K562 (cell line): ENCODE measurements at regions not wholly inside any gene's neighbourhood (a gene's known extent, or its start where the extent isn't known, plus 50 kb on each side); places are given as distances from the start of the nearest gene placed in this dataset.

Experiments used
- ATAC-seq: fragments of 200-7000 bp; cut with Tn5 transposase; 3 replicates; pipeline ENCODE4 v1.9.1; 2020; ENCODE audit warnings: moderate library complexity
- BruUV-seq: library from RNA; stranded (reverse); fragments of 400-500 nt; replicated peaks from 2 replicates; lab custom pipeline; 2021; lab: Mats Ljungman, UMichigan
- CTCF ChIA-PET: fragments of 300-600 bp; formaldehyde crosslinking; extraction: SDS; loops from one replicate; lab custom pipeline; 2021; ENCODE audit warnings: low intra/inter-chr PET ratio; lab: Yijun Ruan, JAX
- POLR2A ChIA-PET: fragments of 300-600, 350-650 bp; sonication (Branson Sonifier 250); formaldehyde crosslinking; extraction: SDS; loops from one replicate; lab custom pipeline; 2021; ENCODE audit warnings: antibody characterized with exemption, inconsistent platforms; lab: Yijun Ruan, JAX
- DNase-seq, 4 experiments: peaks; one replicate each; pipeline versions ENCODE4 v3.0.0 to v3.0.0-alpha.2; 2011 to 2018; ENCODE audit warnings: low spot score in 3 of 4, mixed read lengths in 3 of 4; ENCODE audit errors: extremely low read depth in 1 of 4
- FAIRE-seq: peaks from 2 replicates; lab custom pipeline; 2011; peaks lifted over from hg19 to GRCh38; lab: Jason Lieb, UNC
- H2AFZ ChIP-seq: 2 replicates; pipeline ENCODE4 v1.6.0; 2011; ENCODE audit warnings: low read depth, low read length, control low read depth, inconsistent platforms
- H3K27ac ChIP-seq: fragments of 200-600 bp; 3 replicates; pipeline ENCODE4 v1.8.0; 2011; ENCODE audit warnings: low read depth, mild to moderate bottlenecking, control low read depth, inconsistent platforms, low read length, moderate library complexity, mixed read lengths; ENCODE audit errors: extremely low read depth
- H3K27me3 ChIP-seq, 2 experiments: fragments of 300-600 bp in 1 of 2; 2 replicates in 1 of 2; 3 replicates in 1 of 2; pipeline versions ENCODE4 v1.6.0 to v1.8.0; 2011; ENCODE audit warnings: inconsistent platforms in 2 of 2, low read length in 2 of 2, mild to moderate bottlenecking in 1 of 2, mixed read lengths in 1 of 2, moderate library complexity in 1 of 2; ENCODE audit not compliant: control insufficient read depth in 2 of 2, insufficient read depth in 2 of 2
- H3K36me3 ChIP-seq: fragments of 300-600 bp; 3 replicates; pipeline ENCODE4 v1.8.0; 2011; ENCODE audit warnings: mild to moderate bottlenecking, low read length, inconsistent platforms; ENCODE audit not compliant: control insufficient read depth, insufficient read depth
- H3K4me1 ChIP-seq, 2 experiments: fragments of 200-600 bp in 1 of 2; replicated peaks in 1 of 2; 2 replicates in 1 of 2; 3 replicates in 1 of 2; pipeline versions ENCODE4 v1.5.1 to v1.8.0; 2011; ENCODE audit warnings: inconsistent platforms in 2 of 2, low read length in 2 of 2, mild to moderate bottlenecking in 1 of 2, mixed read lengths in 1 of 2, moderate library complexity in 1 of 2; ENCODE audit not compliant: control insufficient read depth in 2 of 2, insufficient read depth in 2 of 2
- H3K4me2 ChIP-seq: 2 replicates; pipeline ENCODE4 v1.6.1; 2011; ENCODE audit warnings: low read length, control low read depth, inconsistent platforms, mixed read lengths; ENCODE audit not compliant: insufficient read depth
- H3K4me3 ChIP-seq: fragments of 200-600 bp; sonication (generic), shearing (Covaris generic); 2 replicates; pipeline ENCODE4 v1.5.1; 2016; ENCODE audit warnings: control low read depth, inconsistent platforms
- H3K79me2 ChIP-seq: fragments of 200-600 bp; 3 replicates; pipeline ENCODE4 v1.8.0; 2011; ENCODE audit warnings: low read length, inconsistent platforms; ENCODE audit not compliant: control insufficient read depth, insufficient read depth
- H3K9ac ChIP-seq, 2 experiments: 2 replicates each; pipeline versions ENCODE4 v1.6.0 to v1.6.1; 2011; ENCODE audit warnings: low read depth in 2 of 2, low read length in 2 of 2, control low read depth in 1 of 2, inconsistent platforms in 1 of 2, mild to moderate bottlenecking in 1 of 2, mixed read lengths in 1 of 2; ENCODE audit not compliant: insufficient read depth in 1 of 2
- H3K9me1 ChIP-seq: one replicate; pipeline ENCODE4 v1.6.0; 2011; ENCODE audit warnings: inconsistent platforms, mild to moderate bottlenecking, low read length, moderate library complexity; ENCODE audit not compliant: control insufficient read depth, insufficient read depth
- H3K9me3 ChIP-seq: replicated peaks from 2 replicates; pipeline ENCODE4 v1.5.1; 2011; ENCODE audit warnings: low read depth, low read length, inconsistent platforms; ENCODE audit not compliant: control insufficient read depth, insufficient read depth
- H4K20me1 ChIP-seq: replicated peaks from 2 replicates; pipeline ENCODE4 v1.6.1; 2011; ENCODE audit warnings: low read length, inconsistent platforms, mixed read lengths; ENCODE audit not compliant: control insufficient read depth, insufficient read depth
- L3MBTL2 ChIP-seq: fragments of 450-650 bp; IDR thresholded peaks from 2 replicates; pipeline ENCODE4 v1.6.1; 2016; ENCODE audit warnings: mild to moderate bottlenecking, moderate library complexity
- MAFF ChIP-seq: IDR thresholded peaks from 2 replicates; pipeline ENCODE4 v1.6.1; 2012; ENCODE audit warnings: low read length, improper control_type of control experiment
- MCM2 ChIP-seq: fragments of 450-650 bp; IDR thresholded peaks from 2 replicates; pipeline ENCODE4 v1.6.1; 2017; ENCODE audit warnings: low read depth, mild to moderate bottlenecking
- NFIX ChIP-seq: fragments of 250-450 bp; sonication (Bioruptor Pico); IDR thresholded peaks from 2 replicates; pipeline ENCODE4 v1.4.0; 2020; ENCODE audit warnings: low read depth, mild to moderate bottlenecking, moderate library complexity
- RBM34 ChIP-seq: fragments of 200-400 bp; formaldehyde crosslinking; IDR thresholded peaks from 2 replicates; pipeline ENCODE4 v1.6.1; 2018; ENCODE audit warnings: low read length, borderline replicate concordance; ENCODE audit not compliant: insufficient read depth
- SRSF9 ChIP-seq: fragments of 200-400 bp; formaldehyde crosslinking; IDR thresholded peaks from 2 replicates; pipeline ENCODE4 v1.6.1; 2017; ENCODE audit warnings: low read depth, low read length, borderline replicate concordance
- TCF7L2 ChIP-seq: fragments of 150-350 bp; IDR thresholded peaks from 2 replicates; pipeline ENCODE4 v1.6.1; 2016; ENCODE audit warnings: low read depth, mild to moderate bottlenecking, low read length, moderate library complexity
- ZZZ3 ChIP-seq: fragments of 450-650 bp; IDR thresholded peaks from 2 replicates; pipeline ENCODE4 v1.6.1; 2016; ENCODE audit warnings: antibody characterized with exemption, mild to moderate bottlenecking, moderate library complexity
- WGBS: fragments of 100-300 bp; shearing (Covaris generic); methylation state at CpG from one replicate; pipeline ENCODE4 v1.1.6; 2016; ENCODE audit warnings: low coverage, mixed read lengths; ENCODE audit not compliant: insufficient coverage; ENCODE audit errors: missing lambda C conversion rate; 5-methylcytosine and 5-hydroxymethylcytosine counted together
- in situ Hi-C: fragments of 300-500 bp; cut with MboI; formaldehyde crosslinking; loops from 4 replicates; pipeline ENCODE4 v1.15.0; 2018; ENCODE audit warnings: inconsistent platforms, mixed read lengths
- intact Hi-C: fragments of 100-400 bp; cut with micrococcal nuclease; formaldehyde crosslinking; loops from 2 replicates; pipeline ENCODE4 v1.14.2; 2022
- TF ChIP-seq, protein P1 (sequence below), 2 experiments: fragments of 450-650 bp in 1 of 2; sonication (generic) in 1 of 2; formaldehyde crosslinking in 1 of 2; IDR thresholded peaks in 1 of 2; conservative IDR thresholded peaks in 1 of 2; 2 replicates each; pipeline versions ENCODE4 v1.6.1 to v1.8.1; 2016 to 2023; ENCODE audit warnings: mild to moderate bottlenecking in 2 of 2, moderate library complexity in 2 of 2, inconsistent platforms in 1 of 2, missing genetic modification reagents in 1 of 2
- TF ChIP-seq, protein P2 (sequence below): fragments of 450-650 bp; IDR thresholded peaks from 2 replicates; pipeline ENCODE4 v1.7.1; 2018; ENCODE audit warnings: mild to moderate bottlenecking, low read depth; ENCODE audit not compliant: partially characterized antibody
- TF ChIP-seq, protein P3 (sequence below): fragments of 250-450 bp; sonication (Bioruptor Pico); IDR thresholded peaks from 2 replicates; pipeline ENCODE4 v1.8.0; 2021; ENCODE audit warnings: mild to moderate bottlenecking, moderate library complexity
- TF ChIP-seq, protein P4 (sequence below), 2 experiments: IDR thresholded peaks in 1 of 2; conservative IDR thresholded peaks in 1 of 2; 2 replicates each; pipeline ENCODE4 v1.6.1; 2016; ENCODE audit warnings: low read depth in 2 of 2, mild to moderate bottlenecking in 1 of 2, missing compliant biosample characterization in 1 of 2, missing genetic modification characterization in 1 of 2, moderate library complexity in 1 of 2

DNA sequence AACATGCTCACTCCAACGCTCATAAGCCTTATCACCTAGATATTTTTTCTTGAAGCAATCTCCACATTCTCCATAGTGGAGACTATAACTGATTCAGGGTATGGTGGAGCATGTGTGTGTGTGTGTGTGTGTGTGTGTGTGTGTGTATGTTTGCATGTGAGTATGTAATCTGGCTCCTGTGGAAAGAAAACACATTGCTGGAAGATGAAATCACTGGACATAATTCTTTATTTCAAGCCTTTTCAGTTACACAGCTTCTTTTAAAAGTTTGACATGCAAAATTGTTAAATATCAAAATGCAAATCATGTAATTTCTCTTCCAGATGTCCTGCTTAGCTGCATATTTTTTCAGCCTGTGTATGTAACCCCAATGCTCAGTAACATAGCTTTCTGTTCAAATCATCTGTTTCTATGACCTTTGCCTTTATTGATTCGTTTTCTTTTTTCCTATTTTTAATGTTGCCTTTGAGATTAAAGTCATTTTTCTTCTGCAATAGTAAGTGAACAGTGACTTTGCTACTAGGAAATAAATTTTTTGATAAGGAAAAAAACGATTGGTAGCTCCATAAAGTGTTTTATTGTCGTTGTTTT, 80.5 kb upstream of the BTG1 start:
- Histone ChIP-seq H3K4me3 (no peak overlapping the region), H3K27ac (no peak overlapping the region), H4K20me1 (no peaks in the 10 kb centered on the region), H3K79me2 (no peaks in the 10 kb centered on the region), H2AFZ (no peak overlapping the region), H3K9me3 (no peaks in the 10 kb centered on the region), H3K36me3 (no peaks in the 10 kb centered on the region), H3K9ac (no peak overlapping the region), H3K4me1 (peaks cover 5 to 8% of the 10 kb centered on the region in 2 experiments; a peak in 3 of 5 replicates), H3K4me2 (no peak overlapping the region), H3K9me1 (no peaks in the 10 kb centered on the region), H3K27me3 (no peaks in the 10 kb centered on the region)
- WGBS = 44% methylated on average over 4 of the region's 4 CpGs
- CTCF ChIA-PET = no interaction called here
- FAIRE-seq (no peak), ATAC-seq (no peak), DNase-seq (no peak)
- POLR2A ChIA-PET = interaction anchor here (0.7 to 1.1 kb wide), 3 partner anchors 8 to 54 kb away, joined by 3 read pairs; no protein-coding TSS in a partner anchor
- no TSS peak for BruUV-seq
- intact Hi-C loops (no loop called here), in situ Hi-C loops (no loop called here)
- TF ChIP-seq RBM34 (no peak), SRSF9 (no peak), MAFF (no peak), TCF7L2 (no peak), L3MBTL2 (no peak), NFIX (no peak), MCM2 (no peak), ZZZ3 (no peak)
- TF ChIP-seq, protein P1, sequence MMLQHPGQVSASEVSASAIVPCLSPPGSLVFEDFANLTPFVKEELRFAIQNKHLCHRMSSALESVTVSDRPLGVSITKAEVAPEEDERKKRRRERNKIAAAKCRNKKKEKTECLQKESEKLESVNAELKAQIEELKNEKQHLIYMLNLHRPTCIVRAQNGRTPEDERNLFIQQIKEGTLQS (IDR thresholded peaks at IDR 0.05) = no peak
- TF ChIP-seq, protein P1 (CRISPR knock-in tag; conservative IDR thresholded peaks at IDR 0.05) = no peak
- TF ChIP-seq, protein P2, sequence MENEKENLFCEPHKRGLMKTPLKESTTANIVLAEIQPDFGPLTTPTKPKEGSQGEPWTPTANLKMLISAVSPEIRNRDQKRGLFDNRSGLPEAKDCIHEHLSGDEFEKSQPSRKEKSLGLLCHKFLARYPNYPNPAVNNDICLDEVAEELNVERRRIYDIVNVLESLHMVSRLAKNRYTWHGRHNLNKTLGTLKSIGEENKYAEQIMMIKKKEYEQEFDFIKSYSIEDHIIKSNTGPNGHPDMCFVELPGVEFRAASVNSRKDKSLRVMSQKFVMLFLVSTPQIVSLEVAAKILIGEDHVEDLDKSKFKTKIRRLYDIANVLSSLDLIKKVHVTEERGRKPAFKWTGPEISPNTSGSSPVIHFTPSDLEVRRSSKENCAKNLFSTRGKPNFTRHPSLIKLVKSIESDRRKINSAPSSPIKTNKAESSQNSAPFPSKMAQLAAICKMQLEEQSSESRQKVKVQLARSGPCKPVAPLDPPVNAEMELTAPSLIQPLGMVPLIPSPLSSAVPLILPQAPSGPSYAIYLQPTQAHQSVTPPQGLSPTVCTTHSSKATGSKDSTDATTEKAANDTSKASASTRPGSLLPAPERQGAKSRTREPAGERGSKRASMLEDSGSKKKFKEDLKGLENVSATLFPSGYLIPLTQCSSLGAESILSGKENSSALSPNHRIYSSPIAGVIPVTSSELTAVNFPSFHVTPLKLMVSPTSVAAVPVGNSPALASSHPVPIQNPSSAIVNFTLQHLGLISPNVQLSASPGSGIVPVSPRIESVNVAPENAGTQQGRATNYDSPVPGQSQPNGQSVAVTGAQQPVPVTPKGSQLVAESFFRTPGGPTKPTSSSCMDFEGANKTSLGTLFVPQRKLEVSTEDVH = no peak
- TF ChIP-seq, protein P3, sequence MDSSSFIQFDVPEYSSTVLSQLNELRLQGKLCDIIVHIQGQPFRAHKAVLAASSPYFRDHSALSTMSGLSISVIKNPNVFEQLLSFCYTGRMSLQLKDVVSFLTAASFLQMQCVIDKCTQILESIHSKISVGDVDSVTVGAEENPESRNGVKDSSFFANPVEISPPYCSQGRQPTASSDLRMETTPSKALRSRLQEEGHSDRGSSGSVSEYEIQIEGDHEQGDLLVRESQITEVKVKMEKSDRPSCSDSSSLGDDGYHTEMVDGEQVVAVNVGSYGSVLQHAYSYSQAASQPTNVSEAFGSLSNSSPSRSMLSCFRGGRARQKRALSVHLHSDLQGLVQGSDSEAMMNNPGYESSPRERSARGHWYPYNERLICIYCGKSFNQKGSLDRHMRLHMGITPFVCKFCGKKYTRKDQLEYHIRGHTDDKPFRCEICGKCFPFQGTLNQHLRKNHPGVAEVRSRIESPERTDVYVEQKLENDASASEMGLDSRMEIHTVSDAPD (CRISPR knock-in tag) = no peak
- TF ChIP-seq, protein P4, sequence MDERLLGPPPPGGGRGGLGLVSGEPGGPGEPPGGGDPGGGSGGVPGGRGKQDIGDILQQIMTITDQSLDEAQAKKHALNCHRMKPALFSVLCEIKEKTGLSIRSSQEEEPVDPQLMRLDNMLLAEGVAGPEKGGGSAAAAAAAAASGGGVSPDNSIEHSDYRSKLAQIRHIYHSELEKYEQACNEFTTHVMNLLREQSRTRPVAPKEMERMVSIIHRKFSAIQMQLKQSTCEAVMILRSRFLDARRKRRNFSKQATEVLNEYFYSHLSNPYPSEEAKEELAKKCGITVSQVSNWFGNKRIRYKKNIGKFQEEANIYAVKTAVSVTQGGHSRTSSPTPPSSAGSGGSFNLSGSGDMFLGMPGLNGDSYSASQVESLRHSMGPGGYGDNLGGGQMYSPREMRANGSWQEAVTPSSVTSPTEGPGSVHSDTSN (CRISPR knock-in tag; IDR thresholded peaks at IDR 0.05; ENCODE audit: low read depth) = no peak
- TF ChIP-seq, protein P4 (tag; conservative IDR thresholded peaks at IDR 0.05; ENCODE audit: low read depth) = no peak
